ENCODE measurements at regions not wholly inside any gene's neighbourhood (a gene's known extent, or its start where the extent isn't known, plus 50 kb on each side); places are given as distances from the start of the nearest gene placed in this dataset.

DNA sequence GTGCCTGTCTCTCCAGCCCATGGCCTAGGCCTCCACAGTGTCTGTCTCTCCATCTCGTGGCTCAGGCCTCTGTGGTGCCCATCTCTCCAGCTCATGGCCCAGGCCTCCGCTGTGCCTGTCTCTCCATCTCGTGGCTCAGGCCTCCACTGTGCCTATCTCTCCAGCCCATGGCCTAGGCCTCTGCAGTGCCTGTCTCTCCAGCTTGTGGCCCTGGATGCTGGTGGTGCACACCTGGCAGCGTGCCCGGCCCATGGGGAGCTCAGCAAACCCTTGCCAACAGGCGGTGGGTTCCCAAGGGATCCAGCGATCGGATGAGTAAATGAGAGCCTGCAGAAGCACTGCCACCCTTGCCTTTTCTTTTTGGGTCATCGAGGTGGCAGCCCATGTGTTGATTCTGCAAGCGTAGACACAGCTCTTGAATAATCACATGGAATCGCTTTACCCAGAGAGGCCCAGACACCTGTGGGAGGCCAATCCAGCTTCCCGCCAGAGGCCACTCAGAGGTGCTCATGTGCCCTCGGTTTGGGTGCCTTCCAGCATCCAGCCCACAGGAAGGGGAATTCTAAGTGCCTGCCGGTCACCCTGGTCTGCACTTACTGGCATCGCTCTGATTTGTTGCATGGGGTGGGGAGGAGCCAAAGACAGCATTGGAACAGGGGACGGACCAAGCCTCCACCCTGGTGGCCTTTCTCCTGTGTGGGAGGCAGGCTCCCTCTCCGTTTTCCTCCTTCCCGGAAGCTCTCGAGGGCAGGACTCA, 101.8 kb upstream of the HDAC4 start:
- peaks cover 4 to 83% of the 10 kb centered on the region in 2 experiments; a peak in 3 of 5 replicates for H3K27me3 ChIP-seq (ENCODE audit: control insufficient read depth in 2 of 2, insufficient read depth in 2 of 2, low read length in 2 of 2)
- H3K9me3 ChIP-seq (replicated peaks; ENCODE audit: control insufficient read depth, insufficient read depth, low read depth, low read length): no peaks in the 10 kb centered on the region
- H3K4me2 ChIP-seq (ENCODE audit: insufficient read depth, low read length): no peak overlapping the region
- BruUV-seq (replicated peaks): no TSS peak
- DNase-seq (ENCODE audit: extremely low read depth in 1 of 4, low spot score in 3 of 4): no peak
- H3K9me1 ChIP-seq (ENCODE audit: control insufficient read depth, insufficient read depth, low read length): no peaks in the 10 kb centered on the region
- H4K20me1 ChIP-seq (replicated peaks; ENCODE audit: control insufficient read depth, insufficient read depth, low read length): no peaks in the 10 kb centered on the region
- ChIA-PET POLR2A (no interaction called here), CTCF (ENCODE audit: low intra/inter-chr PET ratio) (no interaction called here)
- in situ Hi-C loops (cut with MboI) (no loop called here), intact Hi-C loops (cut with micrococcal nuclease) (no loop called here)
- H2AFZ ChIP-seq (ENCODE audit: low read depth, low read length): no peak overlapping the region
- WGBS (ENCODE audit: insufficient coverage, low coverage, missing lambda C conversion rate): under 1% methylated on average over 13 of the region's 19 CpGs
- H3K79me2 ChIP-seq (ENCODE audit: control insufficient read depth, insufficient read depth, low read length): no peaks in the 10 kb centered on the region
- no peak for ATAC-seq
- no peak overlapping the region for H3K27ac ChIP-seq (ENCODE audit: extremely low read depth, low read depth, low read length)
- H3K4me3 ChIP-seq: no peak overlapping the region
- no peak overlapping the region for H3K9ac ChIP-seq (ENCODE audit: insufficient read depth in 1 of 2, low read depth in 2 of 2, low read length in 2 of 2)
- no peak for FAIRE-seq
- H3K4me1 ChIP-seq (replicated peaks in 1 of 2; ENCODE audit: control insufficient read depth in 2 of 2, insufficient read depth in 2 of 2, low read length in 2 of 2): no peaks in the 10 kb centered on the region; a peak in 1 of 5 replicates
- no peaks in the 10 kb centered on the region for H3K36me3 ChIP-seq (ENCODE audit: control insufficient read depth, insufficient read depth, low read length)
- TF ChIP-seq XRCC4 (IDR thresholded peaks at IDR 0.05; ENCODE audit: extremely low read depth, insufficient read depth, insufficient read length) (no peak), ZNF24 (IDR thresholded peaks at IDR 0.05) (no peak), ZNF41 (CRISPR knock-in tag; conservative IDR thresholded peaks at IDR 0.05) (no peak), NFIX (CRISPR knock-in tag; IDR thresholded peaks at IDR 0.05; ENCODE audit: low read depth) (no peak), POLR3G (IDR thresholded peaks at IDR 0.05; ENCODE audit: extremely low read depth, insufficient read length, insufficient replicate concordance) (no peak), ELF2 (CRISPR knock-in tag; IDR thresholded peaks at IDR 0.05) (no peak), HMBOX1 (IDR thresholded peaks at IDR 0.05) (no peak), ZNF707 (CRISPR knock-in tag; conservative IDR thresholded peaks at IDR 0.05) (no peak), ZNF609 (CRISPR knock-in tag; IDR thresholded peaks at IDR 0.05; ENCODE audit: borderline replicate concordance) (no peak), E2F6 (IDR thresholded peaks at IDR 0.05; ENCODE audit: borderline replicate concordance in 1 of 2, extremely low read depth in 1 of 2, insufficient read depth in 1 of 2, insufficient read length in 1 of 2, low read depth in 1 of 2, low read length in 1 of 2, poor library complexity in 1 of 2, severe bottlenecking in 1 of 2) (no peak)
- TF ChIP-seq, protein P1, sequence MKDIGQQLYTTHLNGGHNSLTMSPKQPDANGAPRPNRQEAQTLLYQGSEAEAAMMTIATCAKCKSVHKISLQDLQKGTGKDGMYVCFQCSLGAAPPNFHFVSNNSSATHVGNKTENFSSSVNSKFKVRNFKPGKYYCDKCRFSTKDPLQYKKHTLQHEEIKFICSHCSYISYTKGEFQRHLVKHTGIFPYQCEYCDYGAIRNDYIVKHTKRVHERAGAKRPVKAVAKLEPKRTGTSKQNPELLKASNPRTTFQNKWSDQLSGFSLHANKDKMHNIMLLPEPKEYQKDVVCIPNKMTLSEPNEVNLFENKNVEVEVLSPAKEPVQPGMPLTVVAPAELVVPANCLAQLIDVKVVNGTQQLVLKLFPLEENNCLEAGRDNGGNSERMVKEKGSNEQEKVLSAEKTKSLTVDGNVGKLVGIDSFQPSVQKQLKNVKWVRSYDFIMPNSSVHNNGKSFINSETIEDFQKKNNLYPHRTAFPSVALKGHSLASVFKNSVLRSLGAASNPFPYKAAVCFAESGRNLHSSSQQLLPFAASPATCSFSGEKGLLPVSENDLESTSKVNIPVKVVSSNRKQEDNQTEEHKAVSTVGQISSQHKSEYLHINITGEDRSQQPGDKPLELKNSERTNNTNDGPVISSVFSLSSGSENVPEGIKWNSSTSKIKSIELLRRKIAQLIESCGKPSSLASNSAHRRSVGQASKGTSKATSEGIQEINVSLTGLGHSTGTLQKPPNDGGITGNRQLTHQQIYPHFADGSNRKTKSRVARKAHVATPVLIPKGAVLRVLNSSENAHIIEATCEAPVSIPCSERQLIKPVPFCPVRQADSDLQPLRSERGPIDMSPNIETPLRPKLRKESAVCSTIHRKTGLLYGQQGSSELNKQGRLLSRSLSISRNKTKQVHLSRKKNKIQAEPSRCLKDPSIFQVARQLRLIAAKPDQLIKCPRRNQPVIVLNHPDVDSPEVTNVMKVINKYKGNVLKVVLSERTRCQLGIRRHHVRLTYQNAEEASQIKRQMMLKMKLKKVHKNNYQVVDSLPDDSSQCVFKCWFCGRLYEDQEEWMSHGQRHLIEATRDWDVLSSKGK (CRISPR knock-in tag; IDR thresholded peaks at IDR 0.05): no peak
